B cell (primary cell): ENCODE measurements at regions not wholly inside any gene's neighbourhood (a gene's known extent, or its start where the extent isn't known, plus 50 kb on each side); places are given as distances from the start of the nearest gene placed in this dataset.

Source experiments
- ATAC-seq: fragments of 200-7000 bp; cut with Tn5 transposase; one replicate; pipeline ENCODE4 v1.10.0; 2021; ENCODE audit warnings: low read depth, mild to moderate bottlenecking, moderate number of reproducible peaks, moderate library complexity
- CTCF ChIA-PET: fragments of 350-600 bp; sonication (Branson Sonifier 250); formaldehyde crosslinking; loops from one replicate; lab custom pipeline; 2021; ENCODE audit warnings: antibody characterized with exemption, inconsistent platforms; lab: Charles Lee
- POLR2A ChIA-PET: fragments of 350-600 bp; sonication (Branson Sonifier 250); formaldehyde crosslinking; loops from one replicate; lab custom pipeline; 2021; ENCODE audit warnings: antibody characterized with exemption; lab: Charles Lee
- DNase-seq: peaks from one replicate; pipeline ENCODE4 v3.0.0; 2013
- H2AFZ ChIP-seq: 2 replicates; pipeline ENCODE4 v1.6.1; 2012; ENCODE audit warnings: mild to moderate bottlenecking, low read depth, low read length; ENCODE audit not compliant: insufficient read depth, poor library complexity, severe bottlenecking
- H3K27ac ChIP-seq, 2 donors: 1 replicate in 1 of 2; 2 replicates in 1 of 2; pipeline ENCODE4 v1.5.1; 2012 to 2013; ENCODE audit warnings: low read length in 2 of 2, mild to moderate bottlenecking in 2 of 2, moderate library complexity in 1 of 2
- H3K27me3 ChIP-seq, 4 experiments: fragments of 200-600 bp in 1 of 4; sonication (generic) in 1 of 4; replicated peaks in 1 of 4; 1 replicate in 2 of 4; 2 replicates in 2 of 4; pipeline versions ENCODE4 v1.6.1 to v1.7.0; 2013 to 2016; ENCODE audit warnings: low read length in 3 of 4, mild to moderate bottlenecking in 2 of 4, mixed read lengths in 1 of 4, moderate library complexity in 1 of 4; ENCODE audit not compliant: insufficient read depth in 4 of 4, control insufficient read depth in 3 of 4; ENCODE audit errors: control extremely low read depth in 1 of 4
- H3K36me3 ChIP-seq, 2 experiments: replicated peaks in 1 of 2; 1 replicate in 1 of 2; 2 replicates in 1 of 2; pipeline versions ENCODE4 v1.6.1 to v1.7.1; 2013; ENCODE audit warnings: low read length in 1 of 2; ENCODE audit not compliant: insufficient read depth in 2 of 2, control insufficient read depth in 1 of 2; ENCODE audit errors: control extremely low read depth in 1 of 2, extremely low read depth in 1 of 2
- H3K4me1 ChIP-seq, 2 donors: fragments of 200-600 bp in 1 of 2; sonication (generic) in 1 of 2; 1 replicate in 1 of 2; 2 replicates in 1 of 2; pipeline versions ENCODE4 v1.5.1 to v1.6.1; 2013 to 2017; ENCODE audit warnings: low read length in 2 of 2; ENCODE audit not compliant: control insufficient read depth in 2 of 2, insufficient read depth in 2 of 2
- H3K4me2 ChIP-seq: replicated peaks from 2 replicates; pipeline ENCODE3; 2012; ENCODE audit warnings: mild to moderate bottlenecking, low read depth, low read length; ENCODE audit not compliant: poor library complexity, severe bottlenecking
- H3K4me3 ChIP-seq, 5 experiments: fragments of 200-600 bp in 1 of 5; sonication (generic) in 1 of 5; 1 replicate in 3 of 5; 2 replicates in 2 of 5; pipeline versions ENCODE4 v1.5.1 to v1.7.0; 2011 to 2016; ENCODE audit warnings: low read length in 4 of 5, mild to moderate bottlenecking in 4 of 5, low read depth in 2 of 5, control low read depth in 1 of 5, moderate library complexity in 1 of 5; ENCODE audit not compliant: insufficient read depth in 1 of 5; ENCODE audit errors: control extremely low read depth in 1 of 5, extremely low read depth in 1 of 5
- H3K79me2 ChIP-seq: fragments of 200-600 bp; sonication (generic); one replicate; pipeline ENCODE4 v1.6.0; 2016; ENCODE audit warnings: low read length; ENCODE audit not compliant: control insufficient read depth, insufficient read depth
- H3K9ac ChIP-seq: fragments of 200-600 bp; sonication (generic); 2 replicates; pipeline ENCODE4 v1.6.1; 2017; ENCODE audit warnings: mild to moderate bottlenecking, low read length, moderate library complexity
- H3K9me3 ChIP-seq, 3 donors: one replicate each; pipeline versions ENCODE4 v1.6.1 to v1.7.1; 2013; ENCODE audit warnings: low read length in 2 of 3; ENCODE audit not compliant: control insufficient read depth in 2 of 3, insufficient read depth in 1 of 3; ENCODE audit errors: control extremely low read depth in 1 of 3
- H4K20me1 ChIP-seq: 2 replicates; pipeline ENCODE4 v1.6.0; 2012; ENCODE audit warnings: mild to moderate bottlenecking, low read length; ENCODE audit not compliant: insufficient read depth, control insufficient read depth, poor library complexity, severe bottlenecking
- H3K27ac Mint-ChIP-seq: one replicate; pipeline ENCODE4 v1.8.0; 2021; ENCODE audit warnings: mixed read lengths
- H3K27me3 Mint-ChIP-seq: one replicate; pipeline ENCODE4 v1.8.0; 2021; ENCODE audit warnings: mixed read lengths
- H3K4me1 Mint-ChIP-seq: one replicate; pipeline ENCODE4 v1.8.0; 2021; ENCODE audit warnings: mixed read lengths
- H3K4me3 Mint-ChIP-seq: one replicate; pipeline ENCODE4 v1.8.0; 2021; ENCODE audit warnings: mixed read lengths
- H3K9me3 Mint-ChIP-seq: one replicate; pipeline ENCODE4 v1.8.0; 2022; ENCODE audit warnings: mixed read lengths; ENCODE audit not compliant: insufficient read depth
- CTCF ChIP-seq: fragments of 200-600 bp; IDR thresholded peaks from one replicate; pipeline ENCODE4 v1.8.0; 2022; ENCODE audit warnings: antibody characterized with exemption, mild to moderate bottlenecking
- EZH2 ChIP-seq: IDR thresholded peaks from 2 replicates; pipeline ENCODE4 v1.6.1; 2012; ENCODE audit warnings: borderline replicate concordance, low read depth, mild to moderate bottlenecking, moderate library complexity, low read length; ENCODE audit not compliant: insufficient read depth, poor library complexity, severe bottlenecking
- WGBS: methylation state at CpG from one replicate; pipeline ENCODE4 v1.1.5; 2013; ENCODE audit warnings: missing lambda C conversion rate; ENCODE audit not compliant: insufficient coverage; 5-methylcytosine and 5-hydroxymethylcytosine counted together
- intact Hi-C: fragments of 100-400 bp; cut with micrococcal nuclease; formaldehyde crosslinking; loops from one replicate; pipeline ENCODE4 v1.10.0; 2022

DNA sequence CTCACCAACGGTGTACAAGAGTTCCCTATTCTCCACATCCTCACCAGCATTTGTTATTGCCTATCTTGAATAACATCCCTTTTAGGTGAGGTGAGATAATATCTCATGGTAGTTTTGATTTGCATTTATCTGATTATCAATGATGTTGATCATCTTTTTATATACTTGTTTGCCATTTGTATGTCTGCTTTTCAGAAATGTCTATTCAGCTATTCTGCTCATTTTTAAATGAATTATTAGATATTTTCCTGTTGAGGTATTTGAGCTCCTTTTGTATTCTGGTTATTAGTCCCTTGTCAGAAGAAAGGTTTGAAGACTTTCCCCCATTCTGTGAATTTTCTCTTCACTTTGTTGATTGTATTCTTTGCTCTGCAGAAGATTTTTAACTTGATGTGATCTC is 695.5 kb upstream of the DDX18 start:
- POLR2A ChIA-PET, result no interaction called here
- no peak overlapping the region for H3K9ac ChIP-seq
- no peak overlapping the region for H2AFZ ChIP-seq
- no peak overlapping the region for H3K4me2 ChIP-seq
- no peak overlapping the region for H3K4me3 ChIP-seq
- H4K20me1 ChIP-seq, result no peaks in the 10 kb centered on the region
- no peaks in the 10 kb centered on the region for H3K27me3 ChIP-seq
- H3K9me3 ChIP-seq, result no peaks in the 10 kb centered on the region
- Mint-ChIP-seq H3K9me3 (peaks cover 2% of the 10 kb centered on the region), H3K4me1 (no peaks in the 10 kb centered on the region), H3K27ac (no peak overlapping the region), H3K4me3 (no peak overlapping the region), H3K27me3 (no peaks in the 10 kb centered on the region)
- CTCF ChIA-PET, result no interaction called here
- DNase-seq, result no peak
- TF ChIP-seq EZH2 (no peak), CTCF (no peak)
- intact Hi-C loops, result no loop called here
- H3K36me3 ChIP-seq, result no peaks in the 10 kb centered on the region
- no peak overlapping the region for H3K27ac ChIP-seq
- no peaks in the 10 kb centered on the region for H3K4me1 ChIP-seq
- H3K79me2 ChIP-seq, result no peaks in the 10 kb centered on the region
- ATAC-seq, result no peak
- no CpG with 5 or more reads among the region's 1 CpG for WGBS

DNA sequence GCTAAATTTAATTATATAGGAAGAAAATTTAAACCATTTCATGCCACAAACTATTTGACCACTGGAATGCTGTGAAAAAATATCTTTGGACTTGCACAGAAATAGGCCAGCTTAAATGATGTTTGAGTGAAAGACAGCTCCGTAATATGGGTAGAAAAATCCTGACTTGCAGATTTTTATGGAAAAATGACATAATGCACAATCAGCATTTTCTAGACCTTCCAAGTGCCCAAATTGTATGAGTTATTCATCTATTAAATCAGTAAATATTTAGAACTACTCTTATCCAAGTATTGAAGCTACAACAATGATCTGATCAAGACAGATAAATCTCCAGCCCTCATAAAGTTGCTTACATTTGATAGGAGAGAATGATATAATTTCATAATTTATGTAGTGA is 691.1 kb upstream of the DDX18 start:
- no peak overlapping the region for H3K9ac ChIP-seq
- no peak overlapping the region for H3K27ac ChIP-seq
- DNase-seq (no peak), ATAC-seq (no peak)
- no peak for TF ChIP-seq CTCF
- TF ChIP-seq EZH2, result no peak
- H3K9me3 ChIP-seq, result no peaks in the 10 kb centered on the region
- H3K4me1 ChIP-seq, result no peaks in the 10 kb centered on the region
- intact Hi-C loops, result no loop called here
- no peak overlapping the region for H3K4me3 Mint-ChIP-seq
- no peaks in the 10 kb centered on the region for H3K4me1 Mint-ChIP-seq
- H3K36me3 ChIP-seq, result no peaks in the 10 kb centered on the region
- no peaks in the 10 kb centered on the region for H4K20me1 ChIP-seq
- H3K27ac Mint-ChIP-seq, result no peak overlapping the region
- no peak overlapping the region for H3K4me3 ChIP-seq
- H3K27me3 ChIP-seq, result no peaks in the 10 kb centered on the region
- H2AFZ ChIP-seq, result no peak overlapping the region
- H3K9me3 Mint-ChIP-seq, result peaks cover 2% of the 10 kb centered on the region
- CTCF ChIA-PET, result no interaction called here
- no peak overlapping the region for H3K4me2 ChIP-seq
- POLR2A ChIA-PET, result no interaction called here
- H3K27me3 Mint-ChIP-seq, result no peaks in the 10 kb centered on the region
- no CpG with 5 or more reads among the region's 1 CpG for WGBS
- H3K79me2 ChIP-seq, result no peaks in the 10 kb centered on the region
